ENCODE measurements at regions not wholly inside any gene's neighbourhood (a gene's known extent, or its start where the extent isn't known, plus 50 kb on each side); places are given as distances from the start of the nearest gene placed in this dataset.

DNA sequence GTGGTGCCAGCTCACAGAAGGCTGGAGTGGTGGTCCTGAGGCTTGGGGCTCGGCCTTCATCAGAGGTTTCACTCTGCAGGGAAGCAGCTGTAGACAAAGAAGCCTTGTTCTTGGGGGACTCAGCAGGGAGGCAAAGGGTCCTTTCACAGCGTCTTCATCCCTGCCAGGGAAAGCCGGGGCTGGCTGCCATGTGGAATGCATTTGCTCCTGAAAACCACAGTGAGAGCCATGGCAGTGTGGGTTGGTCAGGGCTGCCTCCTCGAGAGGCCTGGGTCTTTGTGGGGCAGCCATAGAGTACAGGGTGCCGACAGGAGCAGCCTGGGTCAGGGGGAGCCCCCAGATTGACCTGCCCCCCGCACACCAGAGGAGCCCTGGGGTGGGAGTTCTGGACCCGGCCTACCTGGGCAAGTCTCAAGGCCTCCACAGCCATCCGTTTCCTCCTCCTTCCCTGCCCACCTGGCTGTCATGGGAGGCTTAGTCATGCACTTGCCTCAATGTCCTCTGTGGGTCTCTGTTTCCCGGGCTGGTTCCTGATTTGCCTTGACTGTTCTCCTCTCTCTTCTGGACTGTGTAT lies 144.0 kb downstream of the CDC5L start:
- TF ChIP-seq, protein P1, sequence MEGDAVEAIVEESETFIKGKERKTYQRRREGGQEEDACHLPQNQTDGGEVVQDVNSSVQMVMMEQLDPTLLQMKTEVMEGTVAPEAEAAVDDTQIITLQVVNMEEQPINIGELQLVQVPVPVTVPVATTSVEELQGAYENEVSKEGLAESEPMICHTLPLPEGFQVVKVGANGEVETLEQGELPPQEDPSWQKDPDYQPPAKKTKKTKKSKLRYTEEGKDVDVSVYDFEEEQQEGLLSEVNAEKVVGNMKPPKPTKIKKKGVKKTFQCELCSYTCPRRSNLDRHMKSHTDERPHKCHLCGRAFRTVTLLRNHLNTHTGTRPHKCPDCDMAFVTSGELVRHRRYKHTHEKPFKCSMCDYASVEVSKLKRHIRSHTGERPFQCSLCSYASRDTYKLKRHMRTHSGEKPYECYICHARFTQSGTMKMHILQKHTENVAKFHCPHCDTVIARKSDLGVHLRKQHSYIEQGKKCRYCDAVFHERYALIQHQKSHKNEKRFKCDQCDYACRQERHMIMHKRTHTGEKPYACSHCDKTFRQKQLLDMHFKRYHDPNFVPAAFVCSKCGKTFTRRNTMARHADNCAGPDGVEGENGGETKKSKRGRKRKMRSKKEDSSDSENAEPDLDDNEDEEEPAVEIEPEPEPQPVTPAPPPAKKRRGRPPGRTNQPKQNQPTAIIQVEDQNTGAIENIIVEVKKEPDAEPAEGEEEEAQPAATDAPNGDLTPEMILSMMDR (IDR thresholded peaks at IDR 0.05) = no peak
- TF ChIP-seq GATA2 (CRISPR knock-in tag; IDR thresholded peaks at IDR 0.05) (no peak), TAF1 (IDR thresholded peaks at IDR 0.05; ENCODE audit: borderline replicate concordance, low read depth, low read length) (no peak), MXI1 (IDR thresholded peaks at IDR 0.05; ENCODE audit: low read depth, low read length) (no peak), RFX5 (IDR thresholded peaks at IDR 0.05; ENCODE audit: low read length) (no peak), POLR2AphosphoS5 (IDR thresholded peaks at IDR 0.05; ENCODE audit: low read depth, low read length) (no peak), MEF2A (IDR thresholded peaks at IDR 0.05; ENCODE audit: borderline replicate concordance, low read depth) (no peak), TEAD4 (IDR thresholded peaks at IDR 0.05; ENCODE audit: borderline replicate concordance, insufficient read depth) (no peak), EP300 (IDR thresholded peaks at IDR 0.05; ENCODE audit: borderline replicate concordance in 1 of 2, low read depth in 1 of 2, low read length in 1 of 2) (no peak), GABPA (IDR thresholded peaks at IDR 0.05; ENCODE audit: low read depth) (no peak), CHD2 (IDR thresholded peaks at IDR 0.05; ENCODE audit: low read length, partially characterized antibody) (no peak)
- TF ChIP-seq, protein P2, sequence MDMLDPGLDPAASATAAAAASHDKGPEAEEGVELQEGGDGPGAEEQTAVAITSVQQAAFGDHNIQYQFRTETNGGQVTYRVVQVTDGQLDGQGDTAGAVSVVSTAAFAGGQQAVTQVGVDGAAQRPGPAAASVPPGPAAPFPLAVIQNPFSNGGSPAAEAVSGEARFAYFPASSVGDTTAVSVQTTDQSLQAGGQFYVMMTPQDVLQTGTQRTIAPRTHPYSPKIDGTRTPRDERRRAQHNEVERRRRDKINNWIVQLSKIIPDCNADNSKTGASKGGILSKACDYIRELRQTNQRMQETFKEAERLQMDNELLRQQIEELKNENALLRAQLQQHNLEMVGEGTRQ (IDR thresholded peaks at IDR 0.05; ENCODE audit: borderline replicate concordance, low read depth, low read length) = no peak
- TF ChIP-seq, protein P3, sequence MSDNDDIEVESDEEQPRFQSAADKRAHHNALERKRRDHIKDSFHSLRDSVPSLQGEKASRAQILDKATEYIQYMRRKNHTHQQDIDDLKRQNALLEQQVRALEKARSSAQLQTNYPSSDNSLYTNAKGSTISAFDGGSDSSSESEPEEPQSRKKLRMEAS (IDR thresholded peaks at IDR 0.05; ENCODE audit: low read depth) = no peak

Measured in SK-N-SH (cell line).